GM12878 (cell line): ENCODE measurements at regions not wholly inside any gene's neighbourhood (a gene's known extent, or its start where the extent isn't known, plus 50 kb on each side); places are given as distances from the start of the nearest gene placed in this dataset.

Experiments
- ATAC-seq: fragments of 200-7000 bp; cut with Tn5 transposase; 3 replicates; pipeline ENCODE4 v1.9.1; 2020; ENCODE audit warnings: mild to moderate bottlenecking, moderate library complexity
- BruUV-seq: library from RNA; stranded (reverse); fragments of 400-500 nt; replicated peaks from 2 replicates; lab custom pipeline; 2021; lab: Mats Ljungman, UMichigan
- CTCF ChIA-PET: fragments of 300-600 bp; sonication (Branson Sonifier 250); formaldehyde crosslinking; extraction: SDS; loops from one replicate; lab custom pipeline; 2021; ENCODE audit warnings: inconsistent platforms; lab: Yijun Ruan, JAX
- POLR2A ChIA-PET: fragments of 350-600 bp; formaldehyde crosslinking; extraction: SDS; loops from one replicate; lab custom pipeline; 2021; ENCODE audit warnings: inconsistent platforms; lab: Charles Lee
- RAD21 ChIA-PET: fragments of 300-600 bp; sonication (Branson Sonifier 250); formaldehyde crosslinking; loops from one replicate; lab custom pipeline; 2023; ENCODE audit warnings: antibody characterized with exemption; ENCODE audit not compliant: unreplicated experiment; lab: Charles Lee
- SMC1A ChIA-PET: fragments of 300-600 bp; sonication (Branson Sonifier 250); formaldehyde crosslinking; loops from one replicate; lab custom pipeline; 2023; ENCODE audit not compliant: unreplicated experiment, uncharacterized antibody; lab: Charles Lee
- DNase-seq: peaks from one replicate; pipeline ENCODE4 v3.0.0-alpha.2; 2011; ENCODE audit warnings: low read depth, low spot score
- FAIRE-seq: peaks from 3 replicates; lab custom pipeline; 2011; peaks lifted over from hg19 to GRCh38; lab: Jason Lieb, UNC
- H2AFZ ChIP-seq: 2 replicates; pipeline ENCODE4 v1.6.0; 2011; ENCODE audit warnings: low read depth, low read length, control low read depth; ENCODE audit not compliant: control insufficient read depth
- H3K27ac ChIP-seq: 2 replicates; pipeline ENCODE4 v1.5.1; 2011; ENCODE audit warnings: control low read depth; ENCODE audit not compliant: control insufficient read depth, insufficient read depth
- H3K27me3 ChIP-seq, 2 experiments: replicated peaks in 1 of 2; 2 replicates each; pipeline versions ENCODE4 v1.6.0 to v1.6.1; 2011; ENCODE audit warnings: low read length in 1 of 2; ENCODE audit not compliant: control insufficient read depth in 2 of 2, insufficient read depth in 2 of 2
- H3K36me3 ChIP-seq, 2 experiments: 2 replicates each; pipeline ENCODE4 v1.5.1; 2011; ENCODE audit warnings: low read length in 1 of 2; ENCODE audit not compliant: control insufficient read depth in 2 of 2, insufficient read depth in 2 of 2
- H3K4me1 ChIP-seq: 2 replicates; pipeline ENCODE4 v1.6.1; 2011; ENCODE audit warnings: mild to moderate bottlenecking, low read length, moderate library complexity, mixed read lengths; ENCODE audit not compliant: control insufficient read depth, insufficient read depth
- H3K4me2 ChIP-seq: 2 replicates; pipeline ENCODE4 v1.6.0; 2011; ENCODE audit warnings: control low read depth; ENCODE audit not compliant: control insufficient read depth, insufficient read depth
- H3K4me3 ChIP-seq: fragments of 200-600 bp; sonication (generic); 2 replicates; pipeline ENCODE4 v1.5.1; 2016
- H3K79me2 ChIP-seq: 2 replicates; pipeline ENCODE4 v1.6.0; 2011; ENCODE audit warnings: low read length; ENCODE audit not compliant: control insufficient read depth, insufficient read depth
- H3K9ac ChIP-seq: 2 replicates; pipeline ENCODE4 v1.8.0; 2011; ENCODE audit warnings: low read length, control low read depth, mixed read lengths; ENCODE audit not compliant: control insufficient read depth, insufficient read depth
- H3K9me3 ChIP-seq: replicated peaks from 3 replicates; pipeline ENCODE4 v1.5.1; 2011; ENCODE audit warnings: mild to moderate bottlenecking, low read length; ENCODE audit not compliant: control insufficient read depth, insufficient read depth
- H4K20me1 ChIP-seq: 2 replicates; pipeline ENCODE4 v1.6.0; 2011; ENCODE audit not compliant: control insufficient read depth, insufficient read depth
- ASH2L ChIP-seq: fragments of 300-600, 200-600 bp; sonication (generic); IDR thresholded peaks from 2 replicates; pipeline ENCODE4 v1.6.1; 2017; ENCODE audit warnings: low read depth, mild to moderate bottlenecking, borderline replicate concordance
- BACH1 ChIP-seq: fragments of 450-650 bp; IDR thresholded peaks from 2 replicates; pipeline ENCODE4 v1.6.1; 2017; ENCODE audit warnings: mild to moderate bottlenecking, borderline replicate concordance
- BRCA1 ChIP-seq: IDR thresholded peaks from 2 replicates; pipeline ENCODE4 v1.6.1; 2011; ENCODE audit warnings: low read depth, low read length, improper control_type of control experiment
- CEBPB ChIP-seq, 2 experiments: fragments of 150-350 bp in 1 of 2; IDR thresholded peaks; 2 replicates each; pipeline ENCODE4 v1.6.1; 2012 to 2014; ENCODE audit warnings: low read depth in 2 of 2, low read length in 2 of 2, borderline replicate concordance in 1 of 2, inconsistent platforms in 1 of 2
- CHD2 ChIP-seq: IDR thresholded peaks from 2 replicates; pipeline ENCODE4 v1.6.1; 2011; ENCODE audit warnings: low read depth, low read length, improper control_type of control experiment, borderline replicate concordance
- CREB1 ChIP-seq: IDR thresholded peaks from 2 replicates; pipeline ENCODE4 v1.6.1; 2012; ENCODE audit warnings: low read depth, mild to moderate bottlenecking, inconsistent platforms
- ESRRA ChIP-seq: IDR thresholded peaks from 2 replicates; pipeline ENCODE4 v1.6.1; 2012; ENCODE audit warnings: mild to moderate bottlenecking, low read length, improper control_type of control experiment
- GATAD2B ChIP-seq: fragments of 450-650 bp; conservative IDR thresholded peaks from 2 replicates; pipeline ENCODE4 v1.6.1; 2017; ENCODE audit warnings: low read depth, mild to moderate bottlenecking, moderate library complexity
- IRF4 ChIP-seq: IDR thresholded peaks from 2 replicates; pipeline ENCODE4 v1.6.1; 2011; ENCODE audit warnings: low read depth, low read length
- MEF2A ChIP-seq: IDR thresholded peaks from 2 replicates; pipeline ENCODE4 v1.6.1; 2011; ENCODE audit warnings: low read depth, mild to moderate bottlenecking, low read length, moderate library complexity; ENCODE audit not compliant: insufficient read depth
- MTA2 ChIP-seq: fragments of 450-650 bp; IDR thresholded peaks from 2 replicates; pipeline ENCODE4 v1.6.1; 2016; ENCODE audit warnings: low read depth, mild to moderate bottlenecking, moderate library complexity
- POLR2AphosphoS5 ChIP-seq: IDR thresholded peaks from 2 replicates; pipeline ENCODE4 v1.6.1; 2011; ENCODE audit warnings: mild to moderate bottlenecking, low read length, inconsistent platforms
- SIX5 ChIP-seq: IDR thresholded peaks from 2 replicates; pipeline ENCODE4 v1.6.1; 2011; ENCODE audit warnings: mild to moderate bottlenecking, low read depth, low read length, moderate library complexity; ENCODE audit not compliant: severe bottlenecking
- TCF7 ChIP-seq: IDR thresholded peaks from 2 replicates; pipeline ENCODE4 v1.6.1; 2014; ENCODE audit warnings: antibody characterized with exemption, borderline replicate concordance
- WRNIP1 ChIP-seq: IDR thresholded peaks from 2 replicates; pipeline ENCODE4 v1.6.1; 2011; ENCODE audit warnings: low read depth, low read length, improper control_type of control experiment, borderline replicate concordance
- ZNF384 ChIP-seq: IDR thresholded peaks from 2 replicates; pipeline ENCODE4 v1.6.1; 2012; ENCODE audit warnings: low read depth, mild to moderate bottlenecking, low read length, improper control_type of control experiment, borderline replicate concordance
- WGBS: methylation state at CpG from one replicate; pipeline ENCODE4 v1.1.6; 2016; ENCODE audit warnings: low lambda C conversion rate; ENCODE audit not compliant: insufficient replicate concordance, insufficient coverage; ENCODE audit errors: missing lambda C conversion rate; 5-methylcytosine and 5-hydroxymethylcytosine counted together
- in situ Hi-C: fragments of 300-500 bp; cut with MboI; formaldehyde crosslinking; loops from 9 replicates; pipeline ENCODE4 v1.14.3; 2018; ENCODE audit warnings: mixed read lengths
- intact Hi-C: fragments of 100-400 bp; cut with micrococcal nuclease; formaldehyde crosslinking; loops from one replicate; pipeline ENCODE4 v1.14.2; 2022; ENCODE audit not compliant: unreplicated experiment
- TF ChIP-seq, protein P1 (sequence below), 3 experiments: IDR thresholded peaks in 2 of 3; conservative IDR thresholded peaks in 1 of 3; 2 replicates each; pipeline ENCODE4 v1.5.1; 2011; ENCODE audit warnings: low read depth in 3 of 3, low read length in 3 of 3, mild to moderate bottlenecking in 3 of 3, control low read depth in 2 of 3, moderate library complexity in 2 of 3, inconsistent platforms in 1 of 3, mixed read lengths in 1 of 3; ENCODE audit not compliant: control insufficient read depth in 2 of 3, insufficient read depth in 1 of 3; ENCODE audit errors: extremely low read depth in 1 of 3
- TF ChIP-seq, protein P2 (sequence below): IDR thresholded peaks from 2 replicates; pipeline ENCODE4 v1.6.1; 2012; ENCODE audit warnings: low read depth, low read length, improper control_type of control experiment

DNA sequence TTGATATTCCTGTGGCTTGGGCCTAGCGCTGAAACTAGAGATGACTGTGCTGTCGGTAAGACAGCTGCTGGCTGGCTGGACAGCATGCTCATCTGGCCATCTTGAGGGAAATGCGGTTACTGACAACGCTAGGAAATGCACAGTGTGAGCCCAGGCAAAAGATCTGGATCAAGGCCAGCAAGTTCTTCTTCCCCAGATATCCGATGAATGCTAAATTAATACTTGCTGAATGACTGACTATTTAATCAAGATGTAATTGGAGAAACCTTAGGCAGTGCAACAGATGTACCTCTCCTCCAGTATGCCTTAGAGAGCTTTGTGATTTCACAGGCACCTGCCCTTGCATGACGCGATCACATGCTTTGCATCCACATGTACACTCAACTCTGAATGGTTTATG, 659.1 kb downstream of the EFNA5 start:
- no peaks in the 10 kb centered on the region for H3K9me3 ChIP-seq
- no peaks in the 10 kb centered on the region for H3K79me2 ChIP-seq
- SMC1A ChIA-PET: no interaction called here
- FAIRE-seq (no peak), ATAC-seq (no peak), DNase-seq (no peak)
- no peak overlapping the region for H3K4me3 ChIP-seq
- no peaks in the 10 kb centered on the region for H3K4me1 ChIP-seq
- no peak overlapping the region for H3K27ac ChIP-seq
- H3K4me2 ChIP-seq: no peak overlapping the region
- H3K36me3 ChIP-seq: no peaks in the 10 kb centered on the region
- H3K9ac ChIP-seq: no peak overlapping the region
- H4K20me1 ChIP-seq: no peaks in the 10 kb centered on the region
- BruUV-seq: no TSS peak
- POLR2A ChIA-PET: no interaction called here
- CTCF ChIA-PET: no interaction called here
- H3K27me3 ChIP-seq: no peaks in the 10 kb centered on the region
- 67% methylated on average over 7 of the region's 7 CpGs for WGBS
- H2AFZ ChIP-seq: no peak overlapping the region
- TF ChIP-seq, protein P1, sequence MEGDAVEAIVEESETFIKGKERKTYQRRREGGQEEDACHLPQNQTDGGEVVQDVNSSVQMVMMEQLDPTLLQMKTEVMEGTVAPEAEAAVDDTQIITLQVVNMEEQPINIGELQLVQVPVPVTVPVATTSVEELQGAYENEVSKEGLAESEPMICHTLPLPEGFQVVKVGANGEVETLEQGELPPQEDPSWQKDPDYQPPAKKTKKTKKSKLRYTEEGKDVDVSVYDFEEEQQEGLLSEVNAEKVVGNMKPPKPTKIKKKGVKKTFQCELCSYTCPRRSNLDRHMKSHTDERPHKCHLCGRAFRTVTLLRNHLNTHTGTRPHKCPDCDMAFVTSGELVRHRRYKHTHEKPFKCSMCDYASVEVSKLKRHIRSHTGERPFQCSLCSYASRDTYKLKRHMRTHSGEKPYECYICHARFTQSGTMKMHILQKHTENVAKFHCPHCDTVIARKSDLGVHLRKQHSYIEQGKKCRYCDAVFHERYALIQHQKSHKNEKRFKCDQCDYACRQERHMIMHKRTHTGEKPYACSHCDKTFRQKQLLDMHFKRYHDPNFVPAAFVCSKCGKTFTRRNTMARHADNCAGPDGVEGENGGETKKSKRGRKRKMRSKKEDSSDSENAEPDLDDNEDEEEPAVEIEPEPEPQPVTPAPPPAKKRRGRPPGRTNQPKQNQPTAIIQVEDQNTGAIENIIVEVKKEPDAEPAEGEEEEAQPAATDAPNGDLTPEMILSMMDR (IDR thresholded peaks at IDR 0.05 in 2 of 3, conservative IDR thresholded peaks at IDR 0.05 in 1 of 3; ENCODE audit: control insufficient read depth in 2 of 3, extremely low read depth in 1 of 3, insufficient read depth in 1 of 3, low read depth in 3 of 3, low read length in 3 of 3): no peak
- TF ChIP-seq GATAD2B (no peak), ZNF384 (no peak), BRCA1 (no peak), CHD2 (no peak), WRNIP1 (no peak), ESRRA (no peak), IRF4 (no peak), ASH2L (no peak), CEBPB (IDR thresholded peaks at IDR 0.05; ENCODE audit: borderline replicate concordance in 1 of 2, low read depth in 2 of 2, low read length in 2 of 2) (no peak), TCF7 (no peak), SIX5 (no peak), MEF2A (no peak), MTA2 (no peak), POLR2AphosphoS5 (no peak), BACH1 (no peak), CREB1 (no peak)
- TF ChIP-seq, protein P2, sequence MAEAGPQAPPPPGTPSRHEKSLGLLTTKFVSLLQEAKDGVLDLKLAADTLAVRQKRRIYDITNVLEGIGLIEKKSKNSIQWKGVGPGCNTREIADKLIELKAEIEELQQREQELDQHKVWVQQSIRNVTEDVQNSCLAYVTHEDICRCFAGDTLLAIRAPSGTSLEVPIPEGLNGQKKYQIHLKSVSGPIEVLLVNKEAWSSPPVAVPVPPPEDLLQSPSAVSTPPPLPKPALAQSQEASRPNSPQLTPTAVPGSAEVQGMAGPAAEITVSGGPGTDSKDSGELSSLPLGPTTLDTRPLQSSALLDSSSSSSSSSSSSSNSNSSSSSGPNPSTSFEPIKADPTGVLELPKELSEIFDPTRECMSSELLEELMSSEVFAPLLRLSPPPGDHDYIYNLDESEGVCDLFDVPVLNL: no peak
- RAD21 ChIA-PET: no interaction called here
- in situ Hi-C loops: no loop called here
- intact Hi-C loops: no loop called here
